Endothelial cell (in vitro differentiated cells): ENCODE measurements at regions not wholly inside any gene's neighbourhood (a gene's known extent, or its start where the extent isn't known, plus 50 kb on each side); places are given as distances from the start of the nearest gene placed in this dataset.

Source experiments
- DNase-seq: peaks from one replicate; pipeline ENCODE4 v3.0.0; 2021; ENCODE audit warnings: low spot score
- H3K27ac Mint-ChIP-seq: one replicate; pipeline ENCODE4 v1.8.0; 2021; ENCODE audit warnings: mixed read lengths, inconsistent platforms; ENCODE audit not compliant: unreplicated experiment
- H3K27me3 Mint-ChIP-seq: one replicate; pipeline ENCODE4 v1.8.0; 2021; ENCODE audit warnings: mild to moderate bottlenecking, moderate library complexity, mixed read lengths, inconsistent platforms; ENCODE audit not compliant: unreplicated experiment
- H3K36me3 Mint-ChIP-seq: one replicate; pipeline ENCODE4 v1.8.0; 2021; ENCODE audit warnings: mild to moderate bottlenecking, low read depth, mixed read lengths, inconsistent platforms; ENCODE audit not compliant: unreplicated experiment
- H3K4me1 Mint-ChIP-seq: one replicate; pipeline ENCODE4 v1.8.0; 2021; ENCODE audit warnings: mild to moderate bottlenecking, mixed read lengths, inconsistent platforms; ENCODE audit not compliant: unreplicated experiment
- H3K4me3 Mint-ChIP-seq: one replicate; pipeline ENCODE4 v1.8.0; 2021; ENCODE audit warnings: mild to moderate bottlenecking, mixed read lengths, inconsistent platforms; ENCODE audit not compliant: unreplicated experiment
- H3K9me3 Mint-ChIP-seq: one replicate; pipeline ENCODE4 v1.8.0; 2021; ENCODE audit warnings: mixed read lengths, inconsistent platforms; ENCODE audit not compliant: unreplicated experiment
- TF ChIP-seq, protein P1 (sequence below): fragments of 200-600 bp; sonication (generic); IDR thresholded peaks from one replicate; pipeline ENCODE4 v1.5.0; 2021; ENCODE audit warnings: antibody characterized with exemption; ENCODE audit not compliant: unreplicated experiment

DNA sequence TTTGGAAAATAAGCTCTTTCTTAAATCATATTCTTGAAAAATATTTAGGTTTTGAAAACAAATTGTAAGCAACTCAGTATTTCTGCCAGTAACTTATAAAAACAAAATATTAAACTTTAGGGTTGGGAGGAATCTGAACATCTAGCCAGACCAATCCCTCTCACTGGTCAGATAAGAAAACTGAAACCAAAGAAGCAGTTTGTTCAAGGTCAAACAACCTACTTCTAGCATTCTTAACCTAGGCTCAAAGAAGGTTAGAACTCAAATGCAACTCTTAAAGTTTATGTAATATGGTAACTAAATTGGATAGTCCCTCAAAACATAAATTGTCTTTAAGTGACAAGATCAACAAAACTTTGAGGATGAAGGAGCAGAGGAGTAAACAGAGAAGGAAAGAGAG, 374.9 kb upstream of the TNC start:
- no peaks in the 10 kb centered on the region for H3K27me3 Mint-ChIP-seq
- H3K4me3 Mint-ChIP-seq, result no peak overlapping the region
- no peaks in the 10 kb centered on the region for H3K9me3 Mint-ChIP-seq
- no peaks in the 10 kb centered on the region for H3K36me3 Mint-ChIP-seq
- no peak overlapping the region for H3K27ac Mint-ChIP-seq
- no peaks in the 10 kb centered on the region for H3K4me1 Mint-ChIP-seq
- DNase-seq, result no peak
- TF ChIP-seq, protein P1, sequence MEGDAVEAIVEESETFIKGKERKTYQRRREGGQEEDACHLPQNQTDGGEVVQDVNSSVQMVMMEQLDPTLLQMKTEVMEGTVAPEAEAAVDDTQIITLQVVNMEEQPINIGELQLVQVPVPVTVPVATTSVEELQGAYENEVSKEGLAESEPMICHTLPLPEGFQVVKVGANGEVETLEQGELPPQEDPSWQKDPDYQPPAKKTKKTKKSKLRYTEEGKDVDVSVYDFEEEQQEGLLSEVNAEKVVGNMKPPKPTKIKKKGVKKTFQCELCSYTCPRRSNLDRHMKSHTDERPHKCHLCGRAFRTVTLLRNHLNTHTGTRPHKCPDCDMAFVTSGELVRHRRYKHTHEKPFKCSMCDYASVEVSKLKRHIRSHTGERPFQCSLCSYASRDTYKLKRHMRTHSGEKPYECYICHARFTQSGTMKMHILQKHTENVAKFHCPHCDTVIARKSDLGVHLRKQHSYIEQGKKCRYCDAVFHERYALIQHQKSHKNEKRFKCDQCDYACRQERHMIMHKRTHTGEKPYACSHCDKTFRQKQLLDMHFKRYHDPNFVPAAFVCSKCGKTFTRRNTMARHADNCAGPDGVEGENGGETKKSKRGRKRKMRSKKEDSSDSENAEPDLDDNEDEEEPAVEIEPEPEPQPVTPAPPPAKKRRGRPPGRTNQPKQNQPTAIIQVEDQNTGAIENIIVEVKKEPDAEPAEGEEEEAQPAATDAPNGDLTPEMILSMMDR, result no peak

DNA sequence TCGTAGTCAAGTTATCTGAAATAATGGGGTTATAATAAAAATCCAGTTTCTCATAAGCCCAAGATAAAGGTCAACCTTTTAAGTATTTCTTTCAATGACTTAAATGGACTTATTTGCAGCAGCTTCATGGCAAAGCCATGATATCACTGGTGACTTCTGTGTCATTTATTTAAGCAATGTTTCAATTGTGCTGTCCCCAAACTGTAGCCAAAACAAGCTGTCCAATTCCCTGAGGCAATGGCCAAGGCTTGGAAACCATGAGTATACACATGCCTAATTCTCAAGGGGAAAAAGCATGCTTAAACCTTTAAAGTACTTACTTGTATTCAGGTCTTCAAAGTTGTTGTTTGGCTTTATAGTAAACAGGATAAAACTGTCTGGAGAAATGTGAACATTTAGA, 376.4 kb upstream of the TNC start:
- TF ChIP-seq, protein P1, result no peak
- H3K27me3 Mint-ChIP-seq, result no peaks in the 10 kb centered on the region
- H3K9me3 Mint-ChIP-seq, result no peaks in the 10 kb centered on the region
- H3K4me1 Mint-ChIP-seq, result no peaks in the 10 kb centered on the region
- H3K27ac Mint-ChIP-seq, result no peak overlapping the region
- no peak overlapping the region for H3K4me3 Mint-ChIP-seq
- no peaks in the 10 kb centered on the region for H3K36me3 Mint-ChIP-seq
- no peak for DNase-seq

DNA sequence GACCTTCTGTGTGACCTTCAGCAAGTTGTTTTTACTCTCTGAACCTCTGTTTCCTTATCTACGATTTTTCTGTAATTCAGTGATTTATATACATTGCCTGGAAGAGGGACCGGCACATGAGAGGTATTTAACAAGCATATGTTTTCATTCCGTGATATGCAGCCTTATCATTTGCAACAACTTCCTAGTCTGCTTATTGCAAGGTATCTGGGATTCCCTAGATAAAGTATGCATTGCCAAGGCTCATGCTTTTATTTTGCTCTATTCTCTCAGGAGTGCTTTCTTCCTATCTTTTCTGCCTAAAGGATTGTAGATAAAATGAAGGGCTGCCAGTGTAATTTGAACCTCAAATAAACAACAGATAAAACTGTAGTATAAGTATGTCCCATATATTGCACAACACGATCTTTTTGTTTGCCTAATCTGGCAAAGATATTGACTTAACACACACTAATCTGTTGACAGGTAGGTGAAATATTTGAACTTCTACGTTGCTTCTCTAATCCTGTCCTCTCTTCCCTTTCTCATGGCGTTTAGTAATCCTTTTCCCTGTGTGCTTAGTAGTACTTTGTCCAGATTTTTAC, 377.2 kb upstream of the TNC start:
- H3K4me1 Mint-ChIP-seq, result no peaks in the 10 kb centered on the region
- H3K27me3 Mint-ChIP-seq, result no peaks in the 10 kb centered on the region
- H3K9me3 Mint-ChIP-seq, result no peaks in the 10 kb centered on the region
- H3K4me3 Mint-ChIP-seq, result no peak overlapping the region
- no peaks in the 10 kb centered on the region for H3K36me3 Mint-ChIP-seq
- DNase-seq, result no peak
- TF ChIP-seq, protein P1, result no peak
- H3K27ac Mint-ChIP-seq, result no peak overlapping the region

DNA sequence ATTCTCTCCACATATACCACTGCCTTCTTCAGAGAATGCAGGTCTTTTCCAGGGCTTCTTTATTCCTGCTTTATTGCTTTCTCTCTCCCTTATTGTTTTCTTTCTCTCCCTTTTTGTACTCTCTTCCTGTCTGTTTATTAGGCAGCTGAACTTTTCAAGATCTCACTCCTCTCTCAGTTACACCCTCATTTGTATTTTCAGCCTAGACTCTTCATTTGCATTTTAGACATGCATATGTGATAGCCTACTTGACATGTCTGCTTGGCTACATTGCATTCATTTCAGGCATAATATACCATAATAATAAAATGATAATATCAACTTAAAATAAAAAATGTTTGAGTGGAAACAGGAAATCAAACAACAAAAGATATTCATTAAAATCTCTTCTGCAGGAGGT, 377.9 kb upstream of the TNC start:
- Mint-ChIP-seq H3K36me3 (no peaks in the 10 kb centered on the region), H3K27me3 (no peaks in the 10 kb centered on the region)
- TF ChIP-seq, protein P1, result no peak

DNA sequence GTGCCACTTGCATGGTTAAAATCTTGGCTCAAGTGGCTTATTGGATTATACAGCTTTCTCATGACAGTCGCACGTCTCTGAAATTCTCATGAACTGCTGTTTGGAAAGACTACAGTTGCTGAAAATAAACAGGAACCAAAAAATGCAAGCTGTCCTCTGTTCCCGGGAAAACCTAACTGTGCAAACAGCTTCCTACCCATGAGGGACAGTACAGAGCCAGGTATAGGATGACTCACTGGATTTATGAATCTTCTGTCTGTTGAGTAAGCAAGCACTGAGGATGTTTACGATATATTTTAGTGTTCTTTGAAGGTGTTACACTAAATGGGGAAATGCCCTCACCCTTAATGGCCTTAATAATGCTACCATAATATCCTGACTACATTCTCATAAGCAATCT, 380.3 kb upstream of the TNC start:
- Mint-ChIP-seq H3K4me1 (no peaks in the 10 kb centered on the region), H3K27me3 (no peaks in the 10 kb centered on the region), H3K27ac (no peak overlapping the region), H3K36me3 (no peaks in the 10 kb centered on the region), H3K9me3 (no peaks in the 10 kb centered on the region), H3K4me3 (no peak overlapping the region)
- DNase-seq, result no peak
- TF ChIP-seq, protein P1, result no peak

More for the DNA sequence above, 377.9 kb upstream of the TNC start:
- no peak for DNase-seq
- no peak overlapping the region for H3K27ac Mint-ChIP-seq
- no peak overlapping the region for H3K4me3 Mint-ChIP-seq
- no peaks in the 10 kb centered on the region for H3K4me1 Mint-ChIP-seq
- no peaks in the 10 kb centered on the region for H3K9me3 Mint-ChIP-seq
